ENCODE measurements at regions not wholly inside any gene's neighbourhood (a gene's known extent, or its start where the extent isn't known, plus 50 kb on each side); places are given as distances from the start of the nearest gene placed in this dataset.

DNA sequence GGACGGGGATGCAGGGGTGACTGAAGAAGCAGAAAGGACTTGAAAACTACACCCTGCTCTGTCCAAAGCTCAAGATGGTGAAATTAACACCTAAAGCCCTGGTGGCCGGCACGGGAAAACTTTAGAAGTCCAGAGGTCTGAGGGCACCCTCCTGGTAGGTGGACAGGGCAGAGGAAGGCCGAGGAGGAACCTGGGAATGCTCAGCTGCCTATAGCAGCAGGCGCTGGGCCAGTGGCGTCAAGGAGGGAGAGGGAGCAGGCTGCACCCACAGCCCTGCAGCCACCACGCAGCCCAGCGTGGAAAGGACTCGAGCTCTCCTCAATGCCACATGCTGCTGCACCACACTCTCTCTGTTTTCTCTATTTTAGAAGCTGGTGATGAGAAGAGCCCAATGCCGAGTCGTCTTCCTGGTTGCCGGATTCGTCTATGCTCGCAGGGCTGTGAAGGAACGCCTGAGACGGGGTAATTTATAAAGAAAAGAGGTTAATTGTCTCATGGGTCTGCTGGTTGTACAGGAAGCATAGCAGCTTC, 248.3 kb upstream of the AFDN start:
- Histone ChIP-seq H3K9me3 (no peaks in the 10 kb centered on the region), H3K4me3 (ENCODE audit: control insufficient read depth in 1 of 2, extremely low read depth in 1 of 2, low read length in 1 of 2) (no peak overlapping the region), H3K4me1 (ENCODE audit: control insufficient read depth in 1 of 2, extremely low read depth in 1 of 2, insufficient read depth in 2 of 2, low read length in 2 of 2) (no peaks in the 10 kb centered on the region), H3K36me3 (ENCODE audit: control insufficient read depth in 2 of 2, extremely low read depth in 1 of 2, insufficient read depth in 1 of 2, low read length in 1 of 2) (no peaks in the 10 kb centered on the region), H3K27me3 (replicated peaks in 1 of 2; ENCODE audit: control insufficient read depth in 2 of 2, extremely low read depth in 1 of 2, insufficient read depth in 2 of 2, low read length in 1 of 2) (peaks cover 0 to 20% of the 10 kb centered on the region in 2 experiments), H3K27ac (ENCODE audit: low read length) (no peak overlapping the region)
- Mint-ChIP-seq H3K4me3 (no peak overlapping the region), H3K4me1 (no peaks in the 10 kb centered on the region), H3K27ac (no peak overlapping the region), H3K27me3 (peaks cover 5 to 19% of the 10 kb centered on the region in 2 donors), H3K9me3 (peaks cover 3 to 12% (median 8%) of the 10 kb centered on the region in 3 donors), H3K36me3 (no peaks in the 10 kb centered on the region)
- 82% methylated on average over 12 of the region's 16 CpGs for WGBS (ENCODE audit: insufficient coverage)
- peak in 1 of 35 experiments; percentile 17 for DNase-seq
- ChIA-PET CTCF (no interaction called here), POLR2A (no interaction called here)
- ATAC-seq (replicated peaks in 1 of 4), result no peak

DNA sequence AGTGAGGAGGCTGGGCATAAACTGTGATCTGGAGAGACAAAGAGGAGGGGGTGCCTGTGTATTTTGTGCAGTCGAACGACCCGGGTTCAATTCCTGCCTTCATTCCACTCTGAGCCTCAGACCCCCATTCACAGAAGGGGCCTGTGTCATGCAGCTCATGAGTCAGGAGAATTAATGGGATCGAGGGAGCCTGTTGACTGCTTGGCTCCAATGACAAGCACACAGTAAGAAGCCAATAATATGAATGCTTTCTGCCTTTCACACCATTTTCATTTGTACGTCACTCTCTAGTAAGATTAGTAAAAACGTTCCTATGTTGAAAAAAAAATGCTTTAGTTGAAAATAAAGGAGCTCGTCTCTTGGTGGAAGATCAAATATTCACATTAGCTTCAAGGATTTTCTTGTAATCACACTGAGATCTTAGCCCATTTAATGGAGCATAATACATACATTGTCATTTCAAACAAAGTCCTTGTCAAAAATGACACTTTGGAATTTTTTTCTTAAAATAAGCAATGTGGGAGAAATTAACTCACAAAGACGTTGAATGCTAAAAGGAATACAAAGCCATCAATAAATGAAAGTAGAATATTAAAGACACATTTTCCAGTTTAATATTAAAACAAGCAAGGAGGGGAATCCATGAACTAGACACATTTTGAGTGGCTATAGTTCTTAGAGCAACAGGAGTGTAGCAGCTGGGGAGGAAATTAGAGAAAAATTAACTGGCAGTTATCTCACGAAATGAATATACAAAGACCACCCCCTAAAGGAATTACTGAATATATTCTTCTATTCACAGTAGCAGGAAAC, 246.7 kb upstream of the AFDN start:
- no peaks in the 10 kb centered on the region for H3K9me3 ChIP-seq
- peaks cover 4 to 19% of the 10 kb centered on the region in 2 donors for H3K27me3 Mint-ChIP-seq
- no peak overlapping the region for H3K27ac Mint-ChIP-seq

DNA sequence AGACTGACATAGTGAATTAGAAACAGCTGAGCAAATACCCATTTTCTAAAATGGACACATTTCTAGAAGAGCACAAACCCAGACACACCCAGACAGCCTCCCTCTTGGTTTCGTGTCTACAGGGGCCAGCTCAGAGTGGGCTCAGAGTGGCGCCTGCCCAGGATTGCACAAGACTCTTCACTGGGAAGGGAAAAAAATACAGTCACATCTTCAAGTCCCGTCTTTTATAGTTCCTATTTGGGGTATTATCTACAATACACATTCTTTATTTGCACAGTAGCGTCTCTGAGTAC, 246.1 kb upstream of the AFDN start:
- H3K4me1 ChIP-seq (ENCODE audit: control insufficient read depth in 1 of 2, extremely low read depth in 1 of 2, insufficient read depth in 2 of 2, low read length in 2 of 2), result no peaks in the 10 kb centered on the region
- WGBS (ENCODE audit: insufficient coverage), result 100% methylated on average over 1 of the region's 4 CpGs
- H3K9me3 ChIP-seq, result no peaks in the 10 kb centered on the region
- no peaks in the 10 kb centered on the region for H3K4me1 Mint-ChIP-seq
- no peak overlapping the region for H3K27ac ChIP-seq (ENCODE audit: low read length)
- H3K4me3 Mint-ChIP-seq, result no peak overlapping the region
- ChIA-PET POLR2A (no interaction called here), CTCF (no interaction called here)
- peaks cover 7 to 19% (median 9%) of the 10 kb centered on the region in 3 donors for H3K9me3 Mint-ChIP-seq
- no peak overlapping the region for H3K4me3 ChIP-seq (ENCODE audit: control insufficient read depth in 1 of 2, extremely low read depth in 1 of 2, low read length in 1 of 2)
- H3K27me3 Mint-ChIP-seq, result peaks cover 8 to 19% of the 10 kb centered on the region in 2 donors
- H3K27me3 ChIP-seq (replicated peaks in 1 of 2; ENCODE audit: control insufficient read depth in 2 of 2, extremely low read depth in 1 of 2, insufficient read depth in 2 of 2, low read length in 1 of 2), result peaks cover 0 to 17% of the 10 kb centered on the region in 2 experiments
- no peaks in the 10 kb centered on the region for H3K36me3 ChIP-seq (ENCODE audit: control insufficient read depth in 2 of 2, extremely low read depth in 1 of 2, insufficient read depth in 1 of 2, low read length in 1 of 2)
- no peak for ATAC-seq (replicated peaks in 1 of 4)
- H3K36me3 Mint-ChIP-seq, result no peaks in the 10 kb centered on the region
- H3K27ac Mint-ChIP-seq, result no peak overlapping the region
- DNase-seq, result no peak

More for the DNA sequence above, 246.7 kb upstream of the AFDN start:
- H3K27ac ChIP-seq (ENCODE audit: low read length), result no peak overlapping the region
- DNase-seq (no peak), ATAC-seq (replicated peaks in 1 of 4) (no peak)
- H3K4me1 ChIP-seq (ENCODE audit: control insufficient read depth in 1 of 2, extremely low read depth in 1 of 2, insufficient read depth in 2 of 2, low read length in 2 of 2), result no peaks in the 10 kb centered on the region
- Mint-ChIP-seq H3K4me3 (no peak overlapping the region), H3K36me3 (no peaks in the 10 kb centered on the region), H3K9me3 (peaks cover 7 to 19% (median 9%) of the 10 kb centered on the region in 3 donors), H3K4me1 (no peaks in the 10 kb centered on the region)
- POLR2A ChIA-PET, result no interaction called here
- peaks cover 0 to 20% of the 10 kb centered on the region in 2 experiments for H3K27me3 ChIP-seq (replicated peaks in 1 of 2; ENCODE audit: control insufficient read depth in 2 of 2, extremely low read depth in 1 of 2, insufficient read depth in 2 of 2, low read length in 1 of 2)
- CTCF ChIA-PET, result no interaction called here
- no peak overlapping the region for H3K4me3 ChIP-seq (ENCODE audit: control insufficient read depth in 1 of 2, extremely low read depth in 1 of 2, low read length in 1 of 2)
- no peaks in the 10 kb centered on the region for H3K36me3 ChIP-seq (ENCODE audit: control insufficient read depth in 2 of 2, extremely low read depth in 1 of 2, insufficient read depth in 1 of 2, low read length in 1 of 2)
- no CpG with 5 or more reads among the region's 9 CpGs for WGBS (ENCODE audit: insufficient coverage)

DNA sequence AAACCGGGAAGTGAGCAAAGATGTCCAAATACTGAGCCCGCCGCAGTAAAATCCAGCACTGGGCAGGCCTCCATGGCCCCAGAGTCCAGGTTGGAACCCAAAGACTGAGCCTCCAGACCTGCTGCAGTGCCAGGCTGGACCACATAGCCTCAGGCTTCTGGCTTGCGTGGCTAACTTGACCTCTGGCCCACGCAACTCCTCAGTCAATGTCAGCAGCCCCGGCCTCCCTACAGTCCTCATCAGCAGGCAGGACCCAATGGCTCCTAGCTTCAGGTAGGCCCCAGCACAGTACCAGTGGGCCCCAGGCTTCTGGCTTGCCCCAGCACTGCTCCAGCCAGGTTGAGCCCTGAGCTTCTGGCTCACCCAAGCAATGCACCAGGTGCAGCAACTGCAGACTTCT, 245.1 kb upstream of the AFDN start:
- Mint-ChIP-seq H3K4me3 (no peak overlapping the region), H3K36me3 (no peaks in the 10 kb centered on the region), H3K27ac (no peak overlapping the region), H3K4me1 (no peaks in the 10 kb centered on the region), H3K27me3 (peaks cover 8 to 22% of the 10 kb centered on the region in 2 donors), H3K9me3 (peaks cover 7 to 19% (median 9%) of the 10 kb centered on the region in 3 donors)
- Histone ChIP-seq H3K4me1 (ENCODE audit: control insufficient read depth in 1 of 2, extremely low read depth in 1 of 2, insufficient read depth in 2 of 2, low read length in 2 of 2) (no peaks in the 10 kb centered on the region), H3K27ac (ENCODE audit: low read length) (no peak overlapping the region), H3K9me3 (no peaks in the 10 kb centered on the region), H3K27me3 (replicated peaks in 1 of 2; ENCODE audit: control insufficient read depth in 2 of 2, extremely low read depth in 1 of 2, insufficient read depth in 2 of 2, low read length in 1 of 2) (peaks cover 0 to 9% of the 10 kb centered on the region in 2 experiments), H3K4me3 (ENCODE audit: control insufficient read depth in 1 of 2, extremely low read depth in 1 of 2, low read length in 1 of 2) (no peak overlapping the region), H3K36me3 (ENCODE audit: control insufficient read depth in 2 of 2, extremely low read depth in 1 of 2, insufficient read depth in 1 of 2, low read length in 1 of 2) (no peaks in the 10 kb centered on the region)
- ATAC-seq (replicated peaks in 1 of 4), result no peak
- CTCF ChIA-PET, result no interaction called here
- WGBS (ENCODE audit: insufficient coverage), result 93% methylated on average over 6 of the region's 6 CpGs
- peak in 1 of 35 experiments; percentile 5 for DNase-seq
- POLR2A ChIA-PET, result no interaction called here

DNA sequence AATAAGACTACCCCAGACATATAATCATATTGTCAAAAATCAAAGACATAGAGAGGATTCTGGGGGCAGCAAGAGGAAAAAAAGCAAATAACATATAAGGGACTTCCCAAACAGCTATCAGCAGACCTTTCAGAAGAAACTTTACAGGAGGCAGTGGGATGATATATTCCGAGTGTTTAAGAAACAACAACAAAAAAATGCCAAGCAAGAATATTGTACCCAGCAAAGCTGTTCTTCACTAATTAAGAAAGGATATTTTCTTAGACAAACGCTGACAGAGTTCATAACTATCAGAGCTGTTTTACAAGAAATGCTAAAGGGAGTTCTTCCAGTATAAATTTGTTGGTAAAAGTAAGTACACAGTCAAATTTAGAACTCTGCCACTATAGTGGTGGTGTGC, 243.3 kb upstream of the AFDN start:
- WGBS (ENCODE audit: insufficient coverage), result 80% methylated on average over 1 of the region's 2 CpGs
- no peak overlapping the region for H3K4me3 ChIP-seq (ENCODE audit: control insufficient read depth in 1 of 2, extremely low read depth in 1 of 2, low read length in 1 of 2)
- Mint-ChIP-seq H3K27me3 (peaks cover 8 to 24% of the 10 kb centered on the region in 2 donors), H3K27ac (no peak overlapping the region), H3K4me3 (no peak overlapping the region), H3K9me3 (peaks cover 7 to 19% (median 9%) of the 10 kb centered on the region in 3 donors), H3K4me1 (no peaks in the 10 kb centered on the region), H3K36me3 (no peaks in the 10 kb centered on the region)
- DNase-seq (no peak), ATAC-seq (replicated peaks in 1 of 4) (no peak)
- CTCF ChIA-PET, result no interaction called here
- H3K9me3 ChIP-seq, result no peaks in the 10 kb centered on the region
- H3K27ac ChIP-seq (ENCODE audit: low read length), result no peak overlapping the region
- POLR2A ChIA-PET, result no interaction called here
- no peaks in the 10 kb centered on the region for H3K4me1 ChIP-seq (ENCODE audit: control insufficient read depth in 1 of 2, extremely low read depth in 1 of 2, insufficient read depth in 2 of 2, low read length in 2 of 2)
- H3K36me3 ChIP-seq (ENCODE audit: control insufficient read depth in 2 of 2, extremely low read depth in 1 of 2, insufficient read depth in 1 of 2, low read length in 1 of 2), result no peaks in the 10 kb centered on the region
- peaks cover 0 to 4% of the 10 kb centered on the region in 2 experiments for H3K27me3 ChIP-seq (replicated peaks in 1 of 2; ENCODE audit: control insufficient read depth in 2 of 2, extremely low read depth in 1 of 2, insufficient read depth in 2 of 2, low read length in 1 of 2)

DNA sequence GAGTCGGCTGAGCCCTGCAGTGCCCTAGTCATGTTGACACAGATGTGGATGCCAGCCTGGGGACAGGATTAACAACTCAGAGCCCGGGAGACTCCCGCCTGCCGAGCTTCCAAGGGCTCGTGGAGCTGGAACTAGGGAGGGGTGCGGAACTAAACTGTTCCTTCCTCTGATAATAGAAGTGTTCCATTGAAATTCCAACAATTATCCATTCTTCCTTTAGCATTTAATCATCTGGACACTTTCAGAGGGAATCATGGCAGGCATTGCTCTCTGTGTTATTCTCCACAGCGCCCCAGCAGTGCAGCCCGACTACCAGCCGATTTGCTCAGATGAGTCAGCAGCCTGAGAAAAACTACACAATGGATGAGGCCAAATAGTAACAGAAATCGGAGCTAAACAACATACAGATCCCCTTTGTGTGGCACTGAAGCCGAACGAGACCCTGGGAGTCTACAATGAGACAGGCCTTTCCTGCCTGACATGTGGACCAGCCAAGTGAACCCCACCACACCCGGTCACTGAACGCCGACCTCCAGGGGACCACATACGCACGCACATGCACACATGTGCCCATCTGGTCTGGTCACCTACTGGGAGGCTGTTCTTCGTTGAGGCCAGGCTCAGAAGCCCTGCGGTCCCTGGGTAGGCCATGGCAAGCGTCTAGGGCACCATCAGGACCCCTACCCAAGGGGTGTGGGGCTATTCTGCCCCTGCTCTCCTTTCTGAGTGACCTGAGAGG, 238.4 kb upstream of the AFDN start:
- H3K4me1 ChIP-seq (ENCODE audit: control insufficient read depth in 1 of 2, extremely low read depth in 1 of 2, insufficient read depth in 2 of 2, low read length in 2 of 2), result no peaks in the 10 kb centered on the region
- ChIA-PET POLR2A (no interaction called here), CTCF (no interaction called here)
- Mint-ChIP-seq H3K27ac (no peak overlapping the region), H3K4me1 (no peaks in the 10 kb centered on the region), H3K27me3 (peaks cover 7 to 9% of the 10 kb centered on the region in 2 donors), H3K4me3 (no peak overlapping the region), H3K9me3 (peaks cover 1 to 19% (median 8%) of the 10 kb centered on the region in 3 donors), H3K36me3 (no peaks in the 10 kb centered on the region)
- H3K36me3 ChIP-seq (ENCODE audit: control insufficient read depth in 2 of 2, extremely low read depth in 1 of 2, insufficient read depth in 1 of 2, low read length in 1 of 2), result no peaks in the 10 kb centered on the region
- H3K27me3 ChIP-seq (replicated peaks in 1 of 2; ENCODE audit: control insufficient read depth in 2 of 2, extremely low read depth in 1 of 2, insufficient read depth in 2 of 2, low read length in 1 of 2), result peaks cover 0 to 5% of the 10 kb centered on the region in 2 experiments
- WGBS (ENCODE audit: insufficient coverage), result 81% methylated on average over 15 of the region's 20 CpGs
- no peaks in the 10 kb centered on the region for H3K9me3 ChIP-seq
- H3K27ac ChIP-seq (ENCODE audit: low read length), result no peak overlapping the region
- DNase-seq (peak in 1 of 35 experiments; percentile 9), ATAC-seq (replicated peaks in 1 of 4) (no peak)
- H3K4me3 ChIP-seq (ENCODE audit: control insufficient read depth in 1 of 2, extremely low read depth in 1 of 2, low read length in 1 of 2), result no peak overlapping the region
